ENCODE measurements at regions not wholly inside any gene's neighbourhood (a gene's known extent, or its start where the extent isn't known, plus 50 kb on each side); places are given as distances from the start of the nearest gene placed in this dataset.

GRCh38 chr20:53691060-53691810 is 97.6 kb upstream of the ZNF217 start:
- ChIA-PET CTCF (no interaction called here), POLR2A (ENCODE audit: unreplicated experiment) (no interaction called here)
- ATAC-seq (ENCODE audit: low read depth) (no peak), DNase-seq (peak; percentile 10)
- Histone ChIP-seq H4K8ac (ENCODE audit: low read depth in 2 of 2, low read length in 2 of 2) (no peak overlapping the region), H3K4me3 (ENCODE audit: insufficient read depth, low read depth, low read length) (no peak overlapping the region), H3K4me1 (ENCODE audit: control insufficient read depth, insufficient read depth, low read length) (peaks cover 3% of the 10 kb centered on the region; the same call in 1 of the 2 replicates), H4K20me1 (ENCODE audit: insufficient read depth, low read length) (no peaks in the 10 kb centered on the region), H3K18ac (ENCODE audit: low read depth, low read length) (no peak overlapping the region), H2AK5ac (ENCODE audit: low read depth, low read length) (no peak overlapping the region), H3K14ac (replicated peaks; ENCODE audit: low read depth, low read length) (0 out of 2 replicates have a peak overlapping the region, but pooled peaks have one; percentile 15), H3K4ac (ENCODE audit: low read depth, low read length) (no peak overlapping the region; the same call in 1 of the 2 replicates), H2AK9ac (replicated peaks; ENCODE audit: low read depth, low read length, poor library complexity) (no peak overlapping the region), H4K5ac (ENCODE audit: low read depth, low read length) (no peak overlapping the region), H2BK5ac (ENCODE audit: low read depth, low read length, poor library complexity, severe bottlenecking) (no peak overlapping the region), H3K4me2 (ENCODE audit: low read depth, low read length) (no peak overlapping the region), H4K91ac (ENCODE audit: insufficient read depth, low read depth, low read length) (no peak overlapping the region), H3K27ac (ENCODE audit: insufficient read depth, low read length) (no peak overlapping the region), H2AFZ (replicated peaks; ENCODE audit: low read length, poor library complexity) (peak overlapping the region; percentile 34), H3K9me3 (ENCODE audit: control insufficient read depth, insufficient read depth, low read length) (no peaks in the 10 kb centered on the region), H2BK15ac (ENCODE audit: low read depth, low read length) (no peak overlapping the region), H3K23ac (ENCODE audit: low read depth, low read length) (no peak overlapping the region), H3K9ac (ENCODE audit: low read depth, low read length) (no peak overlapping the region), H3K36me3 (ENCODE audit: control insufficient read depth, insufficient read depth, low read length) (no peaks in the 10 kb centered on the region), H2BK120ac (ENCODE audit: low read depth, low read length) (no peak overlapping the region), H3K79me1 (ENCODE audit: low read depth in 1 of 2, low read length in 2 of 2) (no peaks in the 10 kb centered on the region), H3K56ac (ENCODE audit: extremely low read depth, insufficient read depth, low read length) (no peak overlapping the region), H3K27me3 (ENCODE audit: control insufficient read depth, insufficient read depth, low read length) (no peaks in the 10 kb centered on the region), H3K9me1 (ENCODE audit: insufficient read depth, low read length) (peaks cover 3% of the 10 kb centered on the region; the same call in 1 of the 2 replicates), H2BK20ac (ENCODE audit: low read depth, low read length) (no peak overlapping the region)
- no peak for TF ChIP-seq USF2 (IDR thresholded peaks at IDR 0.05; ENCODE audit: low read depth, low read length)
- no peak for TF ChIP-seq MXI1 (IDR thresholded peaks at IDR 0.05; ENCODE audit: borderline replicate concordance, low read depth, low read length)
- TF ChIP-seq MAFK (IDR thresholded peaks at IDR 0.05; ENCODE audit: low read depth, low read length): no peak
- no peak for TF ChIP-seq POLR2A (IDR thresholded peaks at IDR 0.05; ENCODE audit: low read depth, low read length)
- TF ChIP-seq ELK1 (IDR thresholded peaks at IDR 0.05; ENCODE audit: borderline replicate concordance, low read depth, low read length): no peak
- TF ChIP-seq RAD21 (IDR thresholded peaks at IDR 0.05; ENCODE audit: low read length): no peak
- no peak for TF ChIP-seq CEBPB (IDR thresholded peaks at IDR 0.05; ENCODE audit: low read depth, low read length)
- no peak for TF ChIP-seq RFX5 (IDR thresholded peaks at IDR 0.05; ENCODE audit: low read depth, low read length)
- no peak for TF ChIP-seq MAZ (IDR thresholded peaks at IDR 0.05; ENCODE audit: borderline replicate concordance, low read depth, low read length)
- TF ChIP-seq, protein P1, sequence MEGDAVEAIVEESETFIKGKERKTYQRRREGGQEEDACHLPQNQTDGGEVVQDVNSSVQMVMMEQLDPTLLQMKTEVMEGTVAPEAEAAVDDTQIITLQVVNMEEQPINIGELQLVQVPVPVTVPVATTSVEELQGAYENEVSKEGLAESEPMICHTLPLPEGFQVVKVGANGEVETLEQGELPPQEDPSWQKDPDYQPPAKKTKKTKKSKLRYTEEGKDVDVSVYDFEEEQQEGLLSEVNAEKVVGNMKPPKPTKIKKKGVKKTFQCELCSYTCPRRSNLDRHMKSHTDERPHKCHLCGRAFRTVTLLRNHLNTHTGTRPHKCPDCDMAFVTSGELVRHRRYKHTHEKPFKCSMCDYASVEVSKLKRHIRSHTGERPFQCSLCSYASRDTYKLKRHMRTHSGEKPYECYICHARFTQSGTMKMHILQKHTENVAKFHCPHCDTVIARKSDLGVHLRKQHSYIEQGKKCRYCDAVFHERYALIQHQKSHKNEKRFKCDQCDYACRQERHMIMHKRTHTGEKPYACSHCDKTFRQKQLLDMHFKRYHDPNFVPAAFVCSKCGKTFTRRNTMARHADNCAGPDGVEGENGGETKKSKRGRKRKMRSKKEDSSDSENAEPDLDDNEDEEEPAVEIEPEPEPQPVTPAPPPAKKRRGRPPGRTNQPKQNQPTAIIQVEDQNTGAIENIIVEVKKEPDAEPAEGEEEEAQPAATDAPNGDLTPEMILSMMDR (conservative IDR thresholded peaks at IDR 0.05; ENCODE audit: low read depth, low read length): no peak
- no peak for TF ChIP-seq CHD1 (IDR thresholded peaks at IDR 0.05; ENCODE audit: low read depth, low read length)
- dilution Hi-C loops (cut with HindIII; ENCODE audit: low sequenced_read_pairs, unreplicated experiment) (no loop called here), intact Hi-C loops (cut with micrococcal nuclease) (loop anchor here (5.0 kb wide), 1 partner anchor 49 kb away; no protein-coding TSS in a partner anchor), in situ Hi-C loops (cut with MboI; ENCODE audit: low sequenced_read_pairs) (no loop called here)
- no TSS peak for BruUV-seq (replicated peaks)
- 68% methylated on average over 5 of the region's 10 CpGs; no CpG with 5 or more reads in 1 of the 2 experiments for WGBS, 2 experiments (ENCODE audit: extremely low coverage in 2 of 2, insufficient read length in 1 of 2)

All from IMR-90 (cell line).